NCI-H748 (cell line): ENCODE measurements at regions not wholly inside any gene's neighbourhood (a gene's known extent, or its start where the extent isn't known, plus 50 kb on each side); places are given as distances from the start of the nearest gene placed in this dataset.
A peak's percentile ranks its signal among the peaks of the same experiment; 100 is the strongest.
"Not testable (repeated sequence)": the region's sequence is repeated elsewhere in the genome, so short reads cannot be mapped to it uniquely, and the experiment has no call there.

ENCODE experiments used
- DNase-seq: peaks from one replicate; lab custom pipeline; 2025; ENCODE audit not compliant: unreplicated experiment; lab: John Stamatoyannopoulos, UW

DNA sequence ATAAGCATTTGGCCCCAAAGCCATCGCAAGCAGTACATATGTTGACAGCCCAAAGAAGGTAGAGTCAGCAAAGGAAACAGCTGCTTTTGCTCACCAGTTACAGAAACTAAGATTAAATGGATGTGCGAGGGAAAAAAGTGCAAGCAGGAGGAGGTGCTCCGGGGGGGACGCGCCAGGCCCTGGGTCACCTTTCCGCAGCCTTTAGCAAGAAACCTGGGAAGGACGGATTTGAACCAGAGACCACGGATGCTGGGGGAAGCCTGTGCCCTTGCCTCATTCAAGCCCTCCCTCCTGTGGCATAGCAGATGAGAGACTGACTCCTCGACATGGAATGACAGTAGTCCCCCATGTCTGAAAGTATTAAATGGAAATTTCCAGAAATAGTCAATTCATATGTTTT lies 405.6 kb upstream of the PRKCQ start:
- DNase-seq = no peak

DNA sequence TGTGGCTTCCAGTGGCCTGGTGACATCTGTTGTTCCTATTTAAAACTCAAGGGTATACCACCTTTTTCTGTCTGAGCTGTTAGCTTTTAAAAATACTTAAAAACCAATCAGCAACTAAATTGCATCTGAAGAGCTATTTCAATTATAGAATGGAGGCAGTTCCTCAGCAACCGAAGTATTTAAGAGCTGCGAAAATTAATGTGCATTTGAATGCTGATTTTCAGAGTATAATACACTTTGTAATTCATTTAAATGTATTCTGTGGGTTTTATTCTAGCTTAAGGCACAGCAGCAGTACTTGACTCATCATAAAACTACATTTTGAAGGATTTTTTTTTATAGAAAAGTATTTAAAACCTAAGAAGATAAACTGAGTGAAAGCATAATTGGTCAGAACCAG lies 404.9 kb upstream of the PRKCQ start:
- no peak for DNase-seq

DNA sequence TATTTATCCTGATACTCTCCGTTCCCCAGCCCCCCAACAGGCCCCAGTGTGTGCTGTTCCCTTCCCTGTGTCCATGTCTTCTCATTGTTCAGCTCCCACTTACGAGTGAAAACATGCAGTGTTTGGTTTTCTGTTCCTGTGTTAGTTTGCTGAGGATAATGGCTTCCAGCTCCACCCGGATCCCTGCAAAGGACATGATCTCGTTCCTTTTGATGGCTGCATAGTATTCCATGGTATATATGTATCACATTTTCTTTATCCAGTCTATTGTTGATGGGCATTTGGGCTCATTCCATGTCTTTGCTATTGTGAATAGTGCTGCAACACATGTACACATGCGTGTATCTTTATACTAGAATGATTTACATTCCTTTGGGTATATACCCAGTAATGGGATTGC lies 403.9 kb upstream of the PRKCQ start:
- not testable (repeated sequence) for DNase-seq

GRCh38 chr10:6980353-6980752 lies 400.3 kb upstream of the PRKCQ start:
- DNase-seq = no peak

DNA sequence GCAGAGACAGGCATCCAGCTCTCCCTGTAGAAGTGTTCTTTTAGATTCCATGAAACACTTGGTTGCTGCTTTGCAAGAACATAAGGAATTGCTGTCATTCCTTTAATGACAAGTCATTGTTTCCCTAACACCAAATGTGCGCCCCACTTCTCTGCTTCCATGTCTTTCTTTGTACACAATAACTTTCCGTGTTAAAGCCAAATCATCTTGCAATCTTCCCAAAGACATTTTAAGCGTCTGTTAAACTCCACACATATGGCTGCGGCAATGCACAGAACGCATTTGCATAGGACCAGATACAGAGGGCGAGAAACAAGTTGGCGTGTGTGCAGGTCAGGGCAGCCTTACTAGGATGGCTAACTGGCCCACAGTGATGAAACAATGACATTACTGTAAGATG lies 399.3 kb upstream of the PRKCQ start:
- no peak for DNase-seq

DNA sequence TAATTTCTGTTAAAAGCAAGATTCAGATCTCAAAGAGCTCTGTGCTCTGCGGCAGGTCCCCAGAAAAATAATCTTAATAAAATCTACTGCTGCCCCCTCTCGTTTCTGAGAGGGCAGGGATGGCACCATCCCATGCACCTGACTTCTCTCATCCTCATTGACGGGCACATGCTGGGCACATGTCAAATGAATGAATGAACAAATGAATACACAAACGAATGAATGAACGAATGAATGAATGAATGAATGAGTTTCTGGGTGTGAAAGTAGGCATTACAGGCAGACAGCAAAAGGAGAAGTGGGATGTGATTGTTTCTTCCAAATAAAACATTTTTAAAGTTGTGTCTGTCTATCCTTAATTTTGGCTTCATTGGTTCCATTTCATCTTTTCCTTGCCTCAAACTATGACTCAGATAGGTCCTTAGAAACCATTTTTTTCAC lies 398.1 kb upstream of the PRKCQ start:
- DNase-seq = no peak

- no peak for DNase-seq
These were observed 397.5 kb upstream of the PRKCQ start for GRCh38 chr10:6977398-6978186.

- no peak for DNase-seq
These were observed 393.8 kb upstream of the PRKCQ start for GRCh38 chr10:6973899-6974298.

- no peak for DNase-seq
These were observed 392.1 kb upstream of the PRKCQ start for GRCh38 chr10:6972226-6972625.

DNA sequence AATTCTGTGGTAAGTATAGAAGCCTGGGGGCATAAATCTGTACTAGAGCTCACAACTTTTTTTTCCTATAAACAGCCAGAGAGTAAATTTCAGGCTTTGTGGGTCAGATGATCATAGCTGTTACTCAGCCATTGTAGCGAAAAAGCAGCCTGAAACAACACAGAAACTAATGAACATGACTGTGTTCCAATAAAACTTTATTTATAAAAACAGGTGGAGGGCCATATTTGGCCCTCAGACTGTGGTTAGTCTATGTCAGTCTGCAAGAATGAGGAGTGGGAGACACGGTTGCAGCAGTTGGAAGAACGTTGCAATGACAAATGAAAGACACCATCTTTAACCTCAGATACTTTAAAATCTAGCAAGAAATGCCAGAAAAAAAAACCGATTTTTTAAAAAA lies 389.6 kb upstream of the PRKCQ start:
- DNase-seq = no peak

GRCh38 chr10:6964543-6964942 lies 384.5 kb upstream of the PRKCQ start:
- DNase-seq = no peak

DNA sequence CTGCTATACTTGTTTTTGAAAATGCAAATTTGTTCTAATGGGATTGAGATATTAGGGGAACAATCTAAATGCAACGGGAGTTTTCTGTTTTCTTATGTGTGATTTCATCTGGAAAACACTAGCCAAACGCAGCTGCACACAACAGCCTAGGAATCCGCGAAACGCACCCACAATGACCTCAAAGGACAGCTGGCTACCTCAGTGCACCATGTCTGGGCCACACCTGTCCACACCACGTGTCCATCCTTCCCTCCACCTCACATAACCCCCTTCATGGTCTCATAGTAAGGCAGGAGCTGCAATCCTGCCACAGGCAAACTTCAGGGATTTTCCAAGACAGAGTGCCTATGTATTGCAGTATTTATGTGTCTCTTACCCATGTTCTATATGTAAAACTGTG lies 382.5 kb upstream of the PRKCQ start:
- no peak for DNase-seq

- no peak for DNase-seq
These were observed 378.6 kb upstream of the PRKCQ start for GRCh38 chr10:6958711-6959110.

DNA sequence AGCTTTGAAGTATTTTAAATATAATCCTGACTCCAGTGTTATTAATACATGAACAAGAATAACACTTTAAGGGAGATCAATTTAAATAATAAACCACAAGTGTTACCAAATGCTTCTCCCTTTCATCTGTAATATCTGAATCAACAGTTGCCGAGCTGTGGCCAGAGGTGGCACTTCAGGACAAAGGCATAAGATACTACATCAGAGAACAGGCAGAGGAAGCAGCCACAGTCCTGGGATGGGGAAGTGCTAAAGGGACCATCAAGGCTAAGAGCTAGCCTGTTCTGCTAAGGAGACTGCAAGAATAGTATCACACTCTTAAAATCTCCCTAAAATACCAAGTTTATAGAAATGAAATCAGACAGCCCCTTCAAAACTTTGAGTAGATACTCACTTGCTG lies 378.2 kb upstream of the PRKCQ start:
- no peak for DNase-seq

DNA sequence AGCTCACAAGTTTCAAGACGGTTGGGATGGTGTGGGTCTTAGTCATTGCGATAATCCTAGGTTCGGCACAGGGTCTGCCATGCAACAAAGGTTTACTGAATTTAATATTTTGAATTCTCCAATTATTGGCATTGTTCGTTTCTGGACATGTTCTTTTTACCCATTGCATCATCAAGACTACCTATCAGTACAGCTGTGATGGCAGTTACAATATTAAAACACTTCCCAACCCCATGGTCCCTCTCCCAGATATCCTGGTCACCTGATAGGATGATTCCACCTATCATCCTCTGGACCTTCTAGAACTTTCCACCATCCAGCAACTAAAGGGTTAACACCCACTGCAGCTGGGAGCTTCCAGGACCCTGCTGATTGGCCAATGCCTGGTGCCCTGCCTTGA lies 377.8 kb upstream of the PRKCQ start:
- no peak for DNase-seq

GRCh38 chr10:6956562-6956961 lies 376.5 kb upstream of the PRKCQ start:
- DNase-seq = no peak

DNA sequence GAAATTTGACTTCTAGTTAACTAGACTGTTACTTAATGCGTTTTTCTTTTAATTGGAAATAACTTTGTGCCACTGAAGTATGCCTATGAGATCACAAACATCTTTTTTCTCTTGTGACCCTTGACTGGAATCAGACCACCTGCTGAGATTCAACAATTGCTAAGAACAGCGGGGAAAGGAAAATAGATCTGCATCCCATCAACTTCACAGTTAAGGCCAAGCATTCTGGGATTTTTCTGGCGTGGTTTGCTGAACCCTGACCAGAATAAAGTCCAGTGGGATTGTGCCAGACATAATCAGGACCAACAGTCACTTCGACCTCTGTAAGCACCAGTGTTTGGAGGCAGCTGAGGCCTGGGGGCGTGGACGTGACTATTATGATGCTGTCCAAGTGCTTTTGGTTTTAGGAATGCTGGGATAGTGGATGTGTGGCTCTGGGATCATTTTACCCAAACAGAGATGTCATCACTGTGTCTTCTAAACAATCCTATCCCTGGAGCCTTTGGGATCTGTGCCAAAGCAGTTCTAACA lies 373.3 kb upstream of the PRKCQ start:
- DNase-seq = peak; percentile 59

GRCh38 chr10:6951732-6952131 lies 371.7 kb upstream of the PRKCQ start:
- DNase-seq = peak; percentile 73

GRCh38 chr10:6950133-6950532 lies 370.1 kb upstream of the PRKCQ start:
- DNase-seq = no peak

DNA sequence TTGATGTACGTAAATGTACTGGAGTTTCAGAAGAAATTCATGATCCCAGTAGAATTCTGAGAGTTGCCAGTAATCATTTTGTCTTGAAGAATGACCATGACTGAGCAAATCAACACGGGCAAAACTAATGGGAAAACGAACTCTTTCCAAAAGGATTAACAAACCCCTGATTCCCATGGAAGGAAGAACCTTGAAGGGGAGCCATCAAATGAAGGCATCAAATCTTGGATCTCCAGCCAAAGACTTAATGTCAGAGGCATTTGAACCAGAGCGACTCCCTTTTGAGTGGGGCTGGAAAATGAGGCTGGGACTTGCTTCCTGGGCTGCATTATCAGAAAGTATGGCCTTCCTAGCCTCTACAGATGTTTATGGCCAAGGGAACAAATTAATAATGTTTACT lies 364.4 kb upstream of the PRKCQ start:
- DNase-seq = no peak

DNA sequence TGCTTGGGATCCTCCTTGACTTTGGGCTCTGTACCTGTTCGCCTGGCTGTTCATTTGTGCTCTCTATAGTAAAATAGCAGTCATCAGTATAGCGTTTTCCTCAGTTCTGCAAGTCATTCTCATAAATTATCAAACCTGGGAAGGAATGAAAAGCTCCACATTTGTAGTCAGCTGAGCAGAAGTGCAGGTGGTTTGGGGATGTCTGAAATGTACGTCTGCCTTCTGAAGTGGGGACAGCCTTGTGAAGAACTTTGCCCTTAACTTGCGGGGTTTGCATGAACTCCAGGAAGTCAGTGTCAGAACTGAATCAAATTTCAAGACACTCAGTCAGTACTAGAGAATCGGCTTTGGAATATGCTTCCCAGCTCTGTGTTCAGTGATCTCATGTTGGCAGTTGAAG lies 358.3 kb upstream of the PRKCQ start:
- no peak for DNase-seq

DNA sequence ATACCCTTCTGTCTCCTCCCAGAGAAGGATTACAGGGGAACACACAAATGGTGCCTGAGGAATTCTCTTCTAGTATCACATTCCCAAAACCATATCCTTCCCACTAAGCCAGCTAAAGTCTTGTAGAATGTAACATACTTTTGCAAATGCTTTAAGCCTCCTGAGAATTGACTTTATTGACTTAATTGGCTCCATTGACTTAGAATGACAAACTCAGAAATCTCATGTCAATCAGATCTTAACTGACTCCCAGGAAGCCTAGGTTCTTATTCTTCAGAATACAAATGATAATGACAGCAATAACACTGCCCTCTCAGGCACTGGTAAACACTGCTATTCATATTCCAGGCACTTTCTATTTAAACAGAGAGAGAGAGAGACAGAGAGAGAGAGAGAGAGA lies 356.9 kb upstream of the PRKCQ start:
- peak; percentile 40 for DNase-seq
